ENCODE measurements at regions not wholly inside any gene's neighbourhood (a gene's known extent, or its start where the extent isn't known, plus 50 kb on each side); places are given as distances from the start of the nearest gene placed in this dataset.
"Not testable (repeated sequence)": the region's sequence is repeated elsewhere in the genome, so short reads cannot be mapped to it uniquely, and the experiment has no call there.

DNA sequence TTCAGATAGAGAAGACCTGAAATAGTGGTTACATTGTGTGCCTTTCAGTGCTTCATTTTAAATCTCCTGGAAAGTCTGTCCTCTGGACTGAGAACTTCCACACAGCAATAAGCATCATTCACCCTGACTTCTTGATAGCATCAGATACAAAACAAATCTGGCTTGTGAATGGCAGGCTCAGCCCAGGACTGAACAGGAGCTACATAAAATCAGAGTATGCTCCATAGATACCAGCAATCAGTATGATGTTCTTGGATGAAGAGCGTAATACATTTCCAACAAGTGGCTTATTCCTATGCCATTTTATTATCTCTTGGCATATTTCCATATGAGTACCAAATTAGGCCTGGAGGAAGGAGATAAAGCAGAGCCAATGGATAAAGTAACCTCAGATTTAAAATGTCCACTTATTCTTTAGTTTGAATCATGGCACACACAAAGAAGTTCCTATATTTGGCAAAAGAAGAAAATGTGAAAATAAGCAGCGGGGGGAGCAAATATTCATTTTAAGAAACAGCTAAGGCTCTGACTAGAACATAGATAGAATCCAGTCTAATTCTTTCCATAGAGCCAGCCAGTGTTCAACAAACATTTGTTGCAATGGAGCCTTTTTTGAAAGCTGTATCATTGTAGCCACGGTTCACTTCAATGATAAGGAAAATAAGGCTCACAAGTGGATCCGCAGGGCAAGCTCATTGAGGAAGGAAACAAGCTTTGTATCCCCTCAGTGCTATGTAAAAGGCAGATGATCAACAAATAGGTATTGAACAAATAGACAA lies 230.8 kb upstream of the CHAC2 start:
- DNase-seq, result no peak

- DNase-seq, result no peak
Measured at GRCh38 chr2:53535234-53535840, 232.3 kb upstream of the CHAC2 start.

GRCh38 chr2:53530126-53530525 lies 237.5 kb upstream of the CHAC2 start:
- DNase-seq, result no peak

- DNase-seq, result no peak
Measured at GRCh38 chr2:53527056-53527455, 240.5 kb upstream of the CHAC2 start.

GRCh38 chr2:53519918-53520841 lies 247.4 kb upstream of the CHAC2 start:
- DNase-seq, result no peak

DNA sequence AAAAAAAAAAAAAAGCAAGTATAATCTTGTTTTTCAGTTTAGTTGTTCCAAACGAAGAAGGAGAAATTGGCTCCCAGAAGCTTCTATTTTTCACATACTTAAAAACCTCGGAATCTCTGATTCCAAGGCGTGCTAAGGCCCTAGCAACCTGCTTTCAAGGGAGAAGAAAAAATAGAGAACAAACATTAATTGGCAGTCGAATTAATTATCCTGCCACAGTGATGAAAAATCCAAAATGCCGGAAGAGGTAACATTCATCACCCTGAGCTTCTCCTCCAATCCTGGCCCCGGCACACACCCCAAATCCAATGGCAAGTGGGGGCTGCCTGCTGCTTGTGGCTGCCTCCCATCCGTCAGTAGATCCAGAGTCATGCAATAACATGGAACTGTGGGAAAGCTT lies 250.2 kb upstream of the CHAC2 start:
- DNase-seq, result no peak

GRCh38 chr2:53516650-53517049 lies 251.0 kb upstream of the CHAC2 start:
- DNase-seq, result no peak

DNA sequence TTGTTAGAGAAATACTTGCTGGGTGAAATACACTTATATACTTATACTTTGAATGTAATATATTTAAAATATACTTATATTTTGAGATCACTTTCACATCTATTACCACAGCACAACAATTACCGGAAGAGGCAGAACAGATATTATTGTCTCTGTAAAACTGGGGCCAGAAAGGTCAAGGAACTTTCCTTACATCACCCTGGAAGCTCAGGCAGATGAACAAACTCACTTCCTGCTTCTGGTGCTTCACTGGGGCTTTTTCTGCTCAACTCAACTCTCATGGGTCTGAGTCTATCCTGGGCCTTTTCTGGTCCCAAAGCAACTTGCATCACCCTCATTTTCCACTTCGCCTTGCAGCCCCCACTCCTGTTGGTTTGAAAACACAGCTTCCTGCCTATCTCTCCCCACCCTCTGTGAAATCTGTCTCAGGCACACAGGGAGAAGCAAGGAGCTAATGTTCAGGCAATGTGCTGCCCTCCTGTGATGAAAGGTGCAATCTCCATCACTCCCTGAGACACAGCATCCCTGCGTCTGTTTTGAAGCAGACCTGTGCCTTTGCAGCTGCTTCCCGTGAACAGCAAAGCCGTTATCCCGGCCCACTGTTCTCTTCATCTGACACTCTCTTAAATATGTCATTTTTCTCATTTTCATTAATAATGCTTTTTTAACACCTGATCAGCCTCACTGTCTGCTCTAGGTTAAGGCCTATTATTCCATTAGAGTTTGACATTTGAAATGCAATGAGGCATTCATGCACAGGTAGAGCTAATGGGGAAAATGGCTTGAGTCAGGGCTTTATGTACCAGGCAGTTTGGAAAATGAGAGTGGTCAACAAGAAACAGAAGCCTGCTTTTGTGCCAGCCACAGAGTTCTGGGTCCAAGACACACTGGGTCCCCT lies 251.9 kb upstream of the CHAC2 start:
- no peak for DNase-seq

DNA sequence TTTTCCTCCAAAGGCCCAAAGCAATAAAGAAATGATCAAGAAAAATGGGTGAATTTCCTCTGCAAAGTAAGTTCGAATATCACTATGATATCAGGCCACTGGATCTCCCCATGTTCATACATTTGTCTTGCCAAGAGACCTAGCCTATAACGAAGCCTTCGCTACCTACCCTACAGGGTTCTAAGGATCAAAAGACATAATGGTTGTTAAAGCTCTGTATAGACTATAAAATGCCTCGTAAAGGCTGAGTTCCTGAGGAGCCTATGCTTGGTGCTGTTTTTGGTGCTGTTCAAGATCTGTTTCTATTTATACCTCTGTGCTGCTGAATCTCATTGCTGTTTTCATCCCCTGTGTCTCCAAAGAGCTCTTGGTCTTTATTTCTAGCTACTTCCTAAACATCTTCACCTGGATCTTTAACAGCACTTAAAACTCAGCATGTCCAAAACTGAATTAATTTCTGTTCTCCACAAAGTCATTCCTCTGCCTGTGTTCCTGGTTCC lies 254.4 kb upstream of the CHAC2 start:
- DNase-seq, result no peak

- DNase-seq, result no peak
Measured at GRCh38 chr2:53512071-53512826, 255.4 kb upstream of the CHAC2 start.

DNA sequence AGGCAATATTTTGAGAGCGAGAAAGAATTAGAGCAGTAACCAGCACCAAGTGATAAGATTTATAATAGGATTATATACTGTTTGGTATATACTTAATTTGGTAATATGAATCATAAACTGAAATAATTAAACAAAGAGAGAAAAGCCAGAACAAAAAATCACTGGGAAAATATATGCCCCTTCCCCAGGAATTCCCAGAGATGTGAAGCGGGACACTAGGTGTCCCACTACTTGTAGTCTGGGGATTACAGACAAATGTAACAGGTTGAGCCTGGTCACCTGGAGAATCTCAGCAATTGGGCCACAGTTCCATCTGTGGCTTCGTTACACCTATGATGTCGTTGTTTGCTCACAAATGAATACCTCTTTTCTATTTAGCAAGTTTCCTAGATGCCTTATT lies 256.1 kb upstream of the CHAC2 start:
- DNase-seq, result no peak

DNA sequence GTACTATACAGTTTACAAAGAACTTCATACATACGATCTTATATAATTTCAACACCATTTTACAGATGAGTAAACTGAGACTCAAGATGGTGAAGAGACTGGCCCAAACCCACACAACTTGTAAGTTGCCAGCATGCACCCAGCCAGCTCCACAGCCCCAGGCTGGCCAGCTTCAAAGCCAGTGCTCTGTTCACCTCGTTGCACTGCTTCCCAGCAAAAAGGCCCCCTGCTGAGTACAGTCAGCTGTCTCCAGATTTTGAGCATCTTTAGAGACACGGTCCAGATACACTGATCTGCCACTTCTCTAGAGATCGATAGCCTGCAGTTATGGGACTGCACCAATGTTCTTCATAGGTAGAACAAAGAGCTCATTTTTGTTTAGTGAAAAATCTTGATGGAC lies 257.2 kb upstream of the CHAC2 start:
- DNase-seq, result no peak

GRCh38 chr2:53509831-53510388 lies 257.7 kb upstream of the CHAC2 start:
- DNase-seq, result no peak

- no peak for DNase-seq
Measured at GRCh38 chr2:53508667-53509066, 258.9 kb upstream of the CHAC2 start.

DNA sequence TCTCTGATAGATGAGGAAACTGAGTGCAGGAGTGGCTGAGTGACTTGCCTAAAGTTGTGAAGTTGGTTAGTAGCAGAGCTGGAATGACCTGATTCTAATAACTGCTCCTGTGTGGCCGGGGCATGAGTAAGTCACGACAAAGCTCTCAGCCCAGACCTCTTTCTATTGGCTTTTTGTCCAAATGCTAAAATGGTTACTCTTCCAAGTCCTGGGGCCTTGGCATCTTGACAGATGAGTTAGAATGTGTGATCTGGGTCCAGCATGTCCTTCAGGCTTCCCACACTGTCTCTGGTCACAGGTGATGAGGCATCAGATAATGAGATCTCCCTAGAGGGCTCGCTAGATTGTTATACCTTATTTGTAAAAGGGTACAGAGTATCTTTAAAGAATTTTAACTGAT lies 260.5 kb upstream of the CHAC2 start:
- not testable (repeated sequence) for DNase-seq

DNA sequence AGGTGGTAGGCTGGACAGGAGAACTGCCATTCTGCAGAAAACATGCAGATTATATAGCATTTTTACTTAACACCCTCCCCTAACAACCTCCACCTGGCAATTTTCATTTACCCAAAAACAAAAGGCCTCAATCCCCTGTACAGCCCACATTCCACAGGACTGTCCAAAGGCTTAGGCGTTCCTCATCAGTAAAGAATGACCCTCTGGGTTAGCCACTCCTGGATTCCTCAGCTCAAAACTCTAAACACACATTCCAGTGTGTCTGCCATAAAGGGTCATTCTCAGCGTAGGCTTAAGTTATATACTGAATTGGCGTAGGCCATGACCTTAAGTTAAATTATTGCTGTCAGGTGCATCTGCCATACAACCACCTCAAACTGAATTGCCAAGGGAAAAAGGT lies 261.8 kb upstream of the CHAC2 start:
- DNase-seq, result no peak

GRCh38 chr2:53504507-53504906 lies 263.1 kb upstream of the CHAC2 start:
- no peak for DNase-seq

DNA sequence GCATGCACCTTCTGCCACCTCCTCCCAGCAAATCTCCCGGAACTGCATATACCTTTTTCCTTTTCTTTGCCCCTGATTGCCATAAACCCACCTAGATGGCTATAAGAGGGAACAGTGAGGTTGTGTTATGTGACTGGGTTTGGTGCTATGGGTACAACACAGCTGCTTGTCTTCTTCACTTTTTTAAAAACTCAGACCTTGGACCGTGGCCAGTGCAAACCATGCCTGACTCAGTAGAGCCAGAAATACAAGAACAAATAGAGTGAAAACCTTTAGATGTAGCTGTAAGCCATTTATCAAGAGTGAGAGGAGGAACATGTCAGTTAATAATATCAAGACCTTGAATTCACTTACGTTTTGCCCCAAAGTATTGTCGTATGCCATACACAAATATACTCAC lies 267.4 kb upstream of the CHAC2 start:
- no peak for DNase-seq

DNA sequence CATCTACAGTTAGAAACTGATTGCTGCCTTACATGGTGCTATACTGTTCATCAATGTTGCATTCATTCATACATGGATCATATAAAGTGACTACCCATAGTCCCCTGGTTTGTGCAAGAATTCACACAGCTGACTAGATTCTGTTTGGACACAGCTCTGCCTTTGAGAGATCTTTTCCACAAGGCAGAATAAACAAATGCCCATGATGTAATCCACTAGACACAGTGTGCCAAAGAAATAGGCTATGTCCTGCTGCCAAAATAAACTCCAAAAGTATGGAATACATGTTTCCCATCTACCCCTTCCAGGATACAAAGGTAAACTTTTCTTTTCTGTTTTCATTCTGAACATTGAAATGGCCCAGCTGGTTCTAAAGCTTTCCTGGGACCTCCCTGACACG lies 269.4 kb upstream of the CHAC2 start:
- no peak for DNase-seq

DNA sequence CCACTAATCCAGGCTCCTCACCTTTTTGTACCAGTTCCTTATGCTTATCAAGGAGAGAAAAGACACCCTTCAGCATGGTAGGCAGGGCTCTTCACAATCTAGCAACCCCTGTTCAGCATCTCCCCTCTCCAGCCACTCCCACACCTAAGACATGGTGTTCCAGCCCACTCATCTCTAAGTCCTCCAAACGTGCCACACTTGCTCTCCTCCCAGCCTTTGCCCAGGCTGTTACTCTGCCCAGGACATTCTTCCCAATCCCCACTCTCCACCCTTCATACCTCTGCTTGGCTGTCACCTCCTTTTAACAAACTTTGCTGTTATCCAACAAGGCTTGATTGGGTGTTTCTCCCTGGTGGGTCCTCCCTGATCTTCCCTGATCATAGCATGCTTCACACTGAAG lies 270.6 kb upstream of the CHAC2 start:
- DNase-seq, result no peak

DNA sequence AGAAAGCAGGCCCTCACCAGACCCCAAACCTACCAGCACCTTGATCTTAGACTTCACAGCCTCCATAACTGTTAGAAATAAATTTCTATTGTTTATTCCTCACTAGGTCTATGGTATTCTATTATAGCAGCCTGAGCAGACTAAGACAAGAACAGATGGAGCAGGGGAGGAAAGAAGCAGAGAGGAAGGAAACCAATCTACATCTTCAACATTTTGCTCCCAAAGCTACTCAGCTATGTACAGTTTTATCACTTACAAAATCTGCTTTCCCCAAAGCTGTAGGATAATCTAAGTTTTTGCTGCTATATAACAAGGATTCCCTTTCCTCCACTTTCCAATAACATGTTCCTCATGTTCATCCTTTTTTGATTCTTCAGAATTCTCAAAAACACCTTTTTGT lies 274.4 kb upstream of the CHAC2 start:
- no peak for DNase-seq
